MM.1S (cell line): ENCODE measurements at regions not wholly inside any gene's neighbourhood (a gene's known extent, or its start where the extent isn't known, plus 50 kb on each side); places are given as distances from the start of the nearest gene placed in this dataset.

Experiments
- EZH2 ChIP-seq: fragments of 300-600 bp; sonication (generic); optimal IDR thresholded peaks from 2 replicates; pipeline ENCODE3; 2017; ENCODE audit warnings: low read depth, mild to moderate bottlenecking, antibody characterized with exemption, low read length, mixed read lengths
- EZH2phosphoT487 ChIP-seq: fragments of 300-600 bp; sonication (generic); IDR thresholded peaks from 2 replicates; pipeline ENCODE4 v1.6.1; 2018; ENCODE audit warnings: antibody characterized with exemption, low read length

GRCh38 chr9:82567953-82568352 is 495.0 kb downstream of the RASEF start:
- TF ChIP-seq EZH2phosphoT487 (no peak), EZH2 (no peak)
